Chondrocyte (in vitro differentiated cells): ENCODE measurements at regions not wholly inside any gene's neighbourhood (a gene's known extent, or its start where the extent isn't known, plus 50 kb on each side); places are given as distances from the start of the nearest gene placed in this dataset.
A peak's percentile ranks its signal among the peaks of the same experiment; 100 is the strongest.
"Not testable (repeated sequence)": the region's sequence is repeated elsewhere in the genome, so short reads cannot be mapped to it uniquely, and the experiment has no call there.

Source experiments
- DNase-seq: peaks from one replicate; pipeline ENCODE4 v3.0.0; 2021; ENCODE audit warnings: mixed read lengths, low spot score
- H3K27ac Mint-ChIP-seq: one replicate; pipeline ENCODE4 v1.8.0; 2021; ENCODE audit warnings: mild to moderate bottlenecking, moderate library complexity, mixed read lengths; ENCODE audit not compliant: unreplicated experiment
- H3K27me3 Mint-ChIP-seq: 2 replicates; pipeline ENCODE4 v1.8.0; 2021; ENCODE audit warnings: low read depth, mixed read lengths
- H3K36me3 Mint-ChIP-seq: 2 replicates; pipeline ENCODE4 v1.8.0; 2021; ENCODE audit warnings: low read depth, mixed read lengths
- H3K4me1 Mint-ChIP-seq: 2 replicates; pipeline ENCODE4 v1.8.0; 2021; ENCODE audit warnings: low read depth, mild to moderate bottlenecking, mixed read lengths
- H3K4me3 Mint-ChIP-seq: one replicate; pipeline ENCODE4 v1.8.0; 2021; ENCODE audit warnings: mild to moderate bottlenecking, moderate library complexity, mixed read lengths; ENCODE audit not compliant: unreplicated experiment
- H3K9me3 Mint-ChIP-seq: 2 replicates; pipeline ENCODE4 v1.8.0; 2021; ENCODE audit warnings: low read depth, mixed read lengths
- CTCF ChIP-seq: fragments of 200-600 bp; sonication (generic); IDR thresholded peaks from 2 replicates; pipeline ENCODE4 v1.5.0; 2021; ENCODE audit warnings: antibody characterized with exemption, mild to moderate bottlenecking, moderate library complexity

GRCh38 chr6:60668428-60668827 lies 1617.6 kb downstream of the KHDRBS2 start:
- Mint-ChIP-seq H3K4me3 (no peak overlapping the region), H3K4me1 (no peaks in the 10 kb centered on the region), H3K27me3 (no peaks in the 10 kb centered on the region), H3K27ac (no peak overlapping the region), H3K9me3 (peaks cover 29% of the 10 kb centered on the region), H3K36me3 (no peaks in the 10 kb centered on the region)
- DNase-seq = no peak
- no peak for TF ChIP-seq CTCF

- not testable (repeated sequence) for H3K36me3 Mint-ChIP-seq
Measured at GRCh38 chr6:60663199-60663598, 1622.8 kb downstream of the KHDRBS2 start.

GRCh38 chr6:60643870-60644269 lies 1642.2 kb downstream of the KHDRBS2 start:
- H3K9me3 Mint-ChIP-seq = peaks cover 33% of the 10 kb centered on the region
- no peak for DNase-seq
- no peaks in the 10 kb centered on the region for H3K4me1 Mint-ChIP-seq
- H3K27me3 Mint-ChIP-seq = no peaks in the 10 kb centered on the region
- no peak for TF ChIP-seq CTCF
- no peak overlapping the region for H3K27ac Mint-ChIP-seq
- no peaks in the 10 kb centered on the region for H3K36me3 Mint-ChIP-seq
- no peak overlapping the region for H3K4me3 Mint-ChIP-seq

More at GRCh38 chr6:60663199-60663598, 1622.8 kb downstream of the KHDRBS2 start:
- H3K27ac Mint-ChIP-seq, H3K4me3 Mint-ChIP-seq, H3K4me1 Mint-ChIP-seq, H3K27me3 Mint-ChIP-seq: not testable (repeated sequence)
- peaks cover 55% of the 10 kb centered on the region for H3K9me3 Mint-ChIP-seq
- peak; percentile 75 for DNase-seq

GRCh38 chr6:60639185-60639584 lies 1646.8 kb downstream of the KHDRBS2 start:
- H3K27me3 Mint-ChIP-seq, H3K4me3 Mint-ChIP-seq, DNase-seq, H3K27ac Mint-ChIP-seq, H3K4me1 Mint-ChIP-seq, H3K36me3 Mint-ChIP-seq: not testable (repeated sequence)
- H3K9me3 Mint-ChIP-seq = peaks cover 46% of the 10 kb centered on the region
